Activated CD4-positive, alpha-beta memory T cell treated with anti-CD3 and anti-CD28 coated beads for 36 hours (primary cell): ENCODE measurements at regions not wholly inside any gene's neighbourhood (a gene's known extent, or its start where the extent isn't known, plus 50 kb on each side); places are given as distances from the start of the nearest gene placed in this dataset.
"Not testable (repeated sequence)": the region's sequence is repeated elsewhere in the genome, so short reads cannot be mapped to it uniquely, and the experiment has no call there.

ENCODE experiments used
- CTCF ChIA-PET: fragments of 350-600 bp; sonication (Branson Sonifier 250); formaldehyde crosslinking; loops from one replicate; lab custom pipeline; 2021; ENCODE audit warnings: antibody characterized with exemption, inconsistent platforms; lab: Charles Lee
- POLR2A ChIA-PET: fragments of 350-600 bp; sonication (Branson Sonifier 250); formaldehyde crosslinking; loops from one replicate; lab custom pipeline; 2021; ENCODE audit warnings: antibody characterized with exemption; lab: Charles Lee
- DNase-seq: peaks from one replicate; pipeline ENCODE4 v3.0.0-alpha.2; 2020
- H3K27ac Mint-ChIP-seq: one replicate; pipeline ENCODE4 v1.8.0; 2021; ENCODE audit warnings: mixed read lengths
- H3K27me3 Mint-ChIP-seq: one replicate; pipeline ENCODE4 v1.8.0; 2021; ENCODE audit warnings: mixed read lengths
- H3K36me3 Mint-ChIP-seq: one replicate; pipeline ENCODE4 v1.8.0; 2021; ENCODE audit warnings: mixed read lengths
- H3K4me1 Mint-ChIP-seq: one replicate; pipeline ENCODE4 v1.8.0; 2021; ENCODE audit warnings: low read depth, mixed read lengths
- H3K4me3 Mint-ChIP-seq: one replicate; pipeline ENCODE4 v1.8.0; 2021; ENCODE audit warnings: mild to moderate bottlenecking, mixed read lengths
- H3K9me3 Mint-ChIP-seq: one replicate; pipeline ENCODE4 v1.8.0; 2021; ENCODE audit warnings: mixed read lengths
- intact Hi-C: fragments of 100-400 bp; cut with micrococcal nuclease; formaldehyde crosslinking; loops from one replicate; pipeline ENCODE4 v1.15.1; 2023

DNA sequence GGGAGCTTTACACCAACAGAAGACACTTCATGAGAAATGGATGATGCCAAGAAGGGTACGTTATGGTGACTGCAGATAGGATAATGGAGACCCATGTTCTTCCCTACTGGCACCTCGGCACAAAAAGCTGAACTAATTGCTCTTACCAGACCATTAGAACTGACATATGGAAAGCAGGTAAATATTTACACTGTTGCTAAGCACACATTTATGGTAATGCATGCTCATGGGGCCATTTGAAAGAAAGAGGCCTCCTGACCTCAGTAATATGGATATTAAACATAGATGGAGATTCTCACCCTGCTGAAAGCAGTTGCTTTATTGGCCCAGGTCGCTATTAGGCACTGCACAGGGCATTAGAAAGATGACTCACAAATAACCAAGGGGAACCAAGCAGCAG is 1759.6 kb downstream of the C4orf33 start:
- Mint-ChIP-seq H3K4me1 (no peaks in the 10 kb centered on the region), H3K4me3 (no peak overlapping the region), H3K36me3 (no peaks in the 10 kb centered on the region), H3K27ac (no peak overlapping the region), H3K9me3 (peaks cover 26% of the 10 kb centered on the region), H3K27me3 (no peaks in the 10 kb centered on the region)
- ChIA-PET POLR2A (no interaction called here), CTCF (no interaction called here)
- DNase-seq = no peak
- intact Hi-C loops = no loop called here

GRCh38 chr4:130859991-130860390 is 1764.0 kb downstream of the C4orf33 start:
- POLR2A ChIA-PET = no interaction called here
- peaks cover 19% of the 10 kb centered on the region for H3K9me3 Mint-ChIP-seq
- no peaks in the 10 kb centered on the region for H3K36me3 Mint-ChIP-seq
- H3K4me1 Mint-ChIP-seq = no peaks in the 10 kb centered on the region
- no peak overlapping the region for H3K4me3 Mint-ChIP-seq
- H3K27me3 Mint-ChIP-seq = no peaks in the 10 kb centered on the region
- no peak for DNase-seq
- CTCF ChIA-PET = no interaction called here
- H3K27ac Mint-ChIP-seq = no peak overlapping the region
- intact Hi-C loops = no loop called here

- DNase-seq = no peak
- Mint-ChIP-seq H3K4me1 (no peaks in the 10 kb centered on the region), H3K9me3 (peaks cover 8% of the 10 kb centered on the region), H3K27me3 (no peaks in the 10 kb centered on the region), H3K27ac (no peak overlapping the region), H3K4me3 (no peak overlapping the region), H3K36me3 (no peaks in the 10 kb centered on the region)
- intact Hi-C loops = no loop called here
- ChIA-PET CTCF (no interaction called here), POLR2A (no interaction called here)
Observed at GRCh38 chr4:130896920-130897319, 1801.0 kb downstream of the C4orf33 start.

GRCh38 chr4:130901321-130901720 is 1805.4 kb downstream of the C4orf33 start:
- CTCF ChIA-PET = no interaction called here
- Mint-ChIP-seq H3K4me1 (no peaks in the 10 kb centered on the region), H3K27ac (no peak overlapping the region), H3K4me3 (no peak overlapping the region), H3K27me3 (no peaks in the 10 kb centered on the region), H3K9me3 (peaks cover 3% of the 10 kb centered on the region), H3K36me3 (no peaks in the 10 kb centered on the region)
- DNase-seq = no peak
- POLR2A ChIA-PET = no interaction called here
- intact Hi-C loops = no loop called here

- peaks cover 22% of the 10 kb centered on the region for H3K9me3 Mint-ChIP-seq
- no peaks in the 10 kb centered on the region for H3K4me1 Mint-ChIP-seq
- no peak overlapping the region for H3K27ac Mint-ChIP-seq
- intact Hi-C loops = no loop called here
- H3K4me3 Mint-ChIP-seq = no peak overlapping the region
- ChIA-PET CTCF (no interaction called here), POLR2A (no interaction called here)
- H3K36me3 Mint-ChIP-seq = no peaks in the 10 kb centered on the region
- DNase-seq = no peak
- no peaks in the 10 kb centered on the region for H3K27me3 Mint-ChIP-seq
Observed at GRCh38 chr4:130922955-130923354, 1827.0 kb downstream of the C4orf33 start.

GRCh38 chr4:130955520-130955919 is 1859.6 kb downstream of the C4orf33 start:
- intact Hi-C loops = no loop called here
- Mint-ChIP-seq H3K36me3 (no peaks in the 10 kb centered on the region), H3K4me3 (no peak overlapping the region), H3K4me1 (no peaks in the 10 kb centered on the region), H3K27me3 (no peaks in the 10 kb centered on the region), H3K27ac (no peak overlapping the region), H3K9me3 (peaks cover 16% of the 10 kb centered on the region)
- ChIA-PET POLR2A (no interaction called here), CTCF (no interaction called here)
- DNase-seq = no peak

GRCh38 chr4:130985371-130985770 is 1889.4 kb downstream of the C4orf33 start:
- no peaks in the 10 kb centered on the region for H3K36me3 Mint-ChIP-seq
- peaks cover 11% of the 10 kb centered on the region for H3K9me3 Mint-ChIP-seq
- intact Hi-C loops = no loop called here
- CTCF ChIA-PET = no interaction called here
- POLR2A ChIA-PET = no interaction called here
- H3K4me1 Mint-ChIP-seq = no peaks in the 10 kb centered on the region
- H3K27me3 Mint-ChIP-seq = no peaks in the 10 kb centered on the region
- H3K27ac Mint-ChIP-seq = no peak overlapping the region
- H3K4me3 Mint-ChIP-seq = no peak overlapping the region
- DNase-seq = no peak

DNA sequence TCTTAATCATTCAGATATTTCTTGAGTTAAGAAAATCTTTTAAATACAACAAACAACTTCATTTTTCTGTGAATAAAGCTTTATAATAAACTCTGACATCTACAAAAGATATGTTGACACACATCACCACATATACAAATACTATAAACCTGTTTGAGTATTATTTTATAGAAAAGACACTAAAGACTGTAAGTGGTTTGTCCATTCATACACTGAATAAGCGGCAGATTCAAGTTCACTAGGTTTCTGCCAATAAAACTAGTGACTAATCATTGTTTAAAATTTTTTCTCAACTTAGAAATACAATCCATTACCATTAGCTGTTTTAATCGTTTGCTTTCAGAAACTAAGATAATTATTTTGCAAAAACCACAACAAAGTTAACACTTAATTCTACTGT is 1900.0 kb downstream of the C4orf33 start:
- peaks cover 4% of the 10 kb centered on the region for H3K9me3 Mint-ChIP-seq
- no peak overlapping the region for H3K4me3 Mint-ChIP-seq
- no peaks in the 10 kb centered on the region for H3K36me3 Mint-ChIP-seq
- no peaks in the 10 kb centered on the region for H3K4me1 Mint-ChIP-seq
- ChIA-PET POLR2A (no interaction called here), CTCF (no interaction called here)
- no peak overlapping the region for H3K27ac Mint-ChIP-seq
- DNase-seq = no peak
- no peaks in the 10 kb centered on the region for H3K27me3 Mint-ChIP-seq
- intact Hi-C loops = no loop called here

- no peaks in the 10 kb centered on the region for H3K27me3 Mint-ChIP-seq
- ChIA-PET POLR2A (no interaction called here), CTCF (no interaction called here)
- no peak for DNase-seq
- intact Hi-C loops = no loop called here
- no peak overlapping the region for H3K27ac Mint-ChIP-seq
- H3K36me3 Mint-ChIP-seq = no peaks in the 10 kb centered on the region
- no peak overlapping the region for H3K4me3 Mint-ChIP-seq
- peaks cover 2% of the 10 kb centered on the region for H3K9me3 Mint-ChIP-seq
- H3K4me1 Mint-ChIP-seq = no peaks in the 10 kb centered on the region
Observed at GRCh38 chr4:131001371-131001770, 1905.4 kb downstream of the C4orf33 start.

DNA sequence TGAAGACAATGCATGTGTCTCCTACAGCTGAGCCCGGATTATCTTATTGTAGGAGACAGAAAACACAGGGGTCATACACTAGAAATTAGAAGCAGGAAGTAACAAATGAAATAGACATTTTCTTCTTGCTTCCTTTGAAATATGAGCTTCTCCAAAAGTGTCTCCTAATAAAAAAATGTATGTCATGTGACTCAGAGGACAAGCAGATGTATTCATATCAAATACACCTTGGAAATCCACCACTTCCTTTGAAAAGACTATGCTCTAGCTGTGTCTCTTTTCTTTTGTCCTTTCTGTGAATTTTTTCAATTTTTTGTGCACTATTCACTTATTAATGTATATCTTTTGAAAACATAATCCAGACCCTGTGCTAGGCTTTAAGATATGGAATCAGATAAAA is 1906.2 kb downstream of the C4orf33 start:
- H3K27me3 Mint-ChIP-seq = no peaks in the 10 kb centered on the region
- H3K36me3 Mint-ChIP-seq = no peaks in the 10 kb centered on the region
- no peaks in the 10 kb centered on the region for H3K4me1 Mint-ChIP-seq
- H3K4me3 Mint-ChIP-seq = no peak overlapping the region
- peaks cover 2% of the 10 kb centered on the region for H3K9me3 Mint-ChIP-seq
- ChIA-PET CTCF (no interaction called here), POLR2A (no interaction called here)
- H3K27ac Mint-ChIP-seq = no peak overlapping the region
- intact Hi-C loops = no loop called here
- DNase-seq = no peak

GRCh38 chr4:131006388-131006787 is 1910.4 kb downstream of the C4orf33 start:
- ChIA-PET POLR2A (no interaction called here), CTCF (no interaction called here)
- DNase-seq = no peak
- H3K36me3 Mint-ChIP-seq = no peaks in the 10 kb centered on the region
- intact Hi-C loops = no loop called here
- H3K4me1 Mint-ChIP-seq = no peaks in the 10 kb centered on the region
- no peak overlapping the region for H3K4me3 Mint-ChIP-seq
- H3K27me3 Mint-ChIP-seq = no peaks in the 10 kb centered on the region
- H3K27ac Mint-ChIP-seq = no peak overlapping the region
- no peaks in the 10 kb centered on the region for H3K9me3 Mint-ChIP-seq

DNA sequence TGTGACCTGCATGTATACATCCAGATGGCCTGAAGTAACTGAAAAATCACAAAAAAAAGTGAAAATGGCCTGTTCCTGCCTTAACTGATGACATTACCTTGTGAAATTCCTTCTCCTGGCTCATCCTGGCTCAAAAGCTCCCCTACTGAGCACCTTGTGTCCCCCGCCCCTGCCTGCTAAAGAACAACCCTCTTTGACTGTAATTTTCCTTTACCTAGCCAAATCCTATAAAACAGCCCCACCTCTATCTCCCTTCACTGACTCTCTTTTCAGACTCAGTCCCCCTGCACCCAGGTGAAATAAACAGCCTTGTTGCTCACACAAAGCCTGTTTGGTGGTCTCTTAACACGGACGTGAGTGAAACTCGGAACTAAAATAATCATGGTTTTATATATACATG is 1916.0 kb downstream of the C4orf33 start:
- intact Hi-C loops, H3K27me3 Mint-ChIP-seq, H3K4me1 Mint-ChIP-seq, H3K27ac Mint-ChIP-seq, CTCF ChIA-PET, H3K36me3 Mint-ChIP-seq, H3K4me3 Mint-ChIP-seq, POLR2A ChIA-PET, DNase-seq, H3K9me3 Mint-ChIP-seq: not testable (repeated sequence)

GRCh38 chr4:131013226-131013625 is 1917.3 kb downstream of the C4orf33 start:
- POLR2A ChIA-PET = no interaction called here
- Mint-ChIP-seq H3K27ac (no peak overlapping the region), H3K4me1 (no peaks in the 10 kb centered on the region), H3K9me3 (peaks cover 2% of the 10 kb centered on the region), H3K36me3 (no peaks in the 10 kb centered on the region), H3K27me3 (no peaks in the 10 kb centered on the region), H3K4me3 (no peak overlapping the region)
- CTCF ChIA-PET = no interaction called here
- no peak for DNase-seq
- intact Hi-C loops = no loop called here

- no peak overlapping the region for H3K27ac Mint-ChIP-seq
- no peaks in the 10 kb centered on the region for H3K27me3 Mint-ChIP-seq
- peaks cover 12% of the 10 kb centered on the region for H3K9me3 Mint-ChIP-seq
- CTCF ChIA-PET = no interaction called here
- no peak for DNase-seq
- intact Hi-C loops = no loop called here
- H3K4me1 Mint-ChIP-seq = no peaks in the 10 kb centered on the region
- POLR2A ChIA-PET = no interaction called here
- H3K4me3 Mint-ChIP-seq = no peak overlapping the region
- H3K36me3 Mint-ChIP-seq = no peaks in the 10 kb centered on the region
Observed at GRCh38 chr4:131026771-131027170, 1930.8 kb downstream of the C4orf33 start.
